HepG2 (cell line): ENCODE measurements at regions not wholly inside any gene's neighbourhood (a gene's known extent, or its start where the extent isn't known, plus 50 kb on each side); places are given as distances from the start of the nearest gene placed in this dataset.

ENCODE experiments used
- NBN ChIP-seq: fragments of 450-650 bp; conservative IDR thresholded peaks from 2 replicates; pipeline ENCODE4 v1.6.1; 2017
- NFRKB ChIP-seq: fragments of 450-650 bp; IDR thresholded peaks from 2 replicates; pipeline ENCODE4 v1.6.1; 2017
- POLR2AphosphoS2 ChIP-seq: IDR thresholded peaks from 2 replicates; pipeline ENCODE4 v1.6.1; 2011; ENCODE audit warnings: low read depth, low read length, improper control_type of control experiment
- POLR2AphosphoS5 ChIP-seq: IDR thresholded peaks from 2 replicates; pipeline ENCODE4 v1.6.1; 2012; ENCODE audit warnings: low read depth, low read length
- ZBTB38 ChIP-seq: sonication (generic); formaldehyde crosslinking; IDR thresholded peaks from 2 replicates; pipeline ENCODE4 v1.5.1; 2020; ENCODE audit warnings: mild to moderate bottlenecking, missing genetic modification reagents
- ZNF143 ChIP-seq: sonication (generic); formaldehyde crosslinking; IDR thresholded peaks from 2 replicates; pipeline ENCODE4 v1.4.0; 2020; ENCODE audit warnings: missing genetic modification reagents
- ZNF790 ChIP-seq: sonication (generic); formaldehyde crosslinking; IDR thresholded peaks from 2 replicates; pipeline ENCODE4 v1.8.0; 2022; ENCODE audit warnings: missing genetic modification reagents, mild to moderate bottlenecking, borderline replicate concordance
- TF ChIP-seq, protein P1 (sequence below): sonication (generic); formaldehyde crosslinking; IDR thresholded peaks from 2 replicates; pipeline ENCODE4 v1.5.0; 2020; ENCODE audit warnings: mild to moderate bottlenecking, missing genetic modification reagents, moderate library complexity
- TF ChIP-seq, protein P2 (sequence below): sonication (generic); formaldehyde crosslinking; IDR thresholded peaks from 2 replicates; pipeline ENCODE4 v1.5.1; 2020; ENCODE audit warnings: missing genetic modification reagents, mild to moderate bottlenecking, borderline replicate concordance

DNA sequence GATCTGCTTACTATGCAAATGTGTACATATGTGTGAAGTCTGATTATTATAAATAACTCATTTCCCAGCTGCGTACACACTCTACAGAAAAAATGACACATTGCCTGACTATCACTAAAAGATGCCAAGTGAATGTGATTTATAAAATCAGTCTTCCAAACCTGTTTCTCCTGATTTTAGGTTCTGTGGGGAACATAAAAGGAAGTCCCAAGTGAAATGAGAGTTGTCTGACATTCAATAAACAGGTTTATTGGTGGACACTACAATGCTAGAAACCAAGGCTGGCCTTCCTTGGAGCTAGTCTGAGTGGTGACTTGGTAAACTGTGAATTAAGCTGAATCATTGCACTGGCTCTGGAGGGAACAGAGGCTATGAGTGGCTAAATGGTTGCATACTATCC, 287.9 kb upstream of the ESRRG start:
- TF ChIP-seq ZNF143 (no peak), POLR2AphosphoS5 (no peak), NFRKB (no peak), ZBTB38 (CRISPR knock-in tag) (no peak), NBN (no peak), ZNF790 (CRISPR knock-in tag) (no peak), POLR2AphosphoS2 (no peak)
- TF ChIP-seq, protein P1, sequence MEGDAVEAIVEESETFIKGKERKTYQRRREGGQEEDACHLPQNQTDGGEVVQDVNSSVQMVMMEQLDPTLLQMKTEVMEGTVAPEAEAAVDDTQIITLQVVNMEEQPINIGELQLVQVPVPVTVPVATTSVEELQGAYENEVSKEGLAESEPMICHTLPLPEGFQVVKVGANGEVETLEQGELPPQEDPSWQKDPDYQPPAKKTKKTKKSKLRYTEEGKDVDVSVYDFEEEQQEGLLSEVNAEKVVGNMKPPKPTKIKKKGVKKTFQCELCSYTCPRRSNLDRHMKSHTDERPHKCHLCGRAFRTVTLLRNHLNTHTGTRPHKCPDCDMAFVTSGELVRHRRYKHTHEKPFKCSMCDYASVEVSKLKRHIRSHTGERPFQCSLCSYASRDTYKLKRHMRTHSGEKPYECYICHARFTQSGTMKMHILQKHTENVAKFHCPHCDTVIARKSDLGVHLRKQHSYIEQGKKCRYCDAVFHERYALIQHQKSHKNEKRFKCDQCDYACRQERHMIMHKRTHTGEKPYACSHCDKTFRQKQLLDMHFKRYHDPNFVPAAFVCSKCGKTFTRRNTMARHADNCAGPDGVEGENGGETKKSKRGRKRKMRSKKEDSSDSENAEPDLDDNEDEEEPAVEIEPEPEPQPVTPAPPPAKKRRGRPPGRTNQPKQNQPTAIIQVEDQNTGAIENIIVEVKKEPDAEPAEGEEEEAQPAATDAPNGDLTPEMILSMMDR (CRISPR knock-in tag) = no peak
- TF ChIP-seq, protein P2, sequence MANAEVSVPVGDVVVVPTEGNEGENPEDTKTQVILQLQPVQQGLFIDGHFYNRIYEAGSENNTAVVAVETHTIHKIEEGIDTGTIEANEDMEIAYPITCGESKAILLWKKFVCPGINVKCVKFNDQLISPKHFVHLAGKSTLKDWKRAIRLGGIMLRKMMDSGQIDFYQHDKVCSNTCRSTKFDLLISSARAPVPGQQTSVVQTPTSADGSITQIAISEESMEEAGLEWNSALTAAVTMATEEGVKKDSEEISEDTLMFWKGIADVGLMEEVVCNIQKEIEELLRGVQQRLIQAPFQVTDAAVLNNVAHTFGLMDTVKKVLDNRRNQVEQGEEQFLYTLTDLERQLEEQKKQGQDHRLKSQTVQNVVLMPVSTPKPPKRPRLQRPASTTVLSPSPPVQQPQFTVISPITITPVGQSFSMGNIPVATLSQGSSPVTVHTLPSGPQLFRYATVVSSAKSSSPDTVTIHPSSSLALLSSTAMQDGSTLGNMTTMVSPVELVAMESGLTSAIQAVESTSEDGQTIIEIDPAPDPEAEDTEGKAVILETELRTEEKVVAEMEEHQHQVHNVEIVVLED = no peak
